H9 (cell line): ENCODE measurements at regions not wholly inside any gene's neighbourhood (a gene's known extent, or its start where the extent isn't known, plus 50 kb on each side); places are given as distances from the start of the nearest gene placed in this dataset.

Source experiments
- DNase-seq: peaks from one replicate; pipeline ENCODE4 v3.0.0-alpha.2; 2017
- H2AFZ ChIP-seq: one replicate; pipeline ENCODE4 v1.6.1; 2013; ENCODE audit warnings: mild to moderate bottlenecking, low read length, control low read depth, moderate library complexity
- H2AK5ac ChIP-seq: 2 replicates; pipeline ENCODE4 v1.6.1; 2013; ENCODE audit warnings: low read length, control low read depth, mixed read lengths; ENCODE audit not compliant: insufficient read length
- H2BK120ac ChIP-seq: one replicate; pipeline ENCODE4 v1.6.1; 2013; ENCODE audit warnings: low read depth, mild to moderate bottlenecking, low read length, control low read depth, inconsistent platforms; ENCODE audit not compliant: poor library complexity, severe bottlenecking
- H2BK12ac ChIP-seq: 2 replicates; pipeline ENCODE4 v1.6.1; 2013; ENCODE audit warnings: low read length, control low read depth, mixed read lengths, low read depth; ENCODE audit not compliant: insufficient read length
- H2BK15ac ChIP-seq: 2 replicates; pipeline ENCODE4 v1.6.1; 2013; ENCODE audit warnings: low read depth, low read length, control low read depth
- H2BK20ac ChIP-seq: one replicate; pipeline ENCODE4 v1.6.1; 2013; ENCODE audit warnings: low read depth, mild to moderate bottlenecking, low read length, control low read depth, inconsistent platforms; ENCODE audit not compliant: poor library complexity, severe bottlenecking
- H2BK5ac ChIP-seq: 2 replicates; pipeline ENCODE4 v1.6.1; 2013; ENCODE audit warnings: low read length, control low read depth, mixed read lengths; ENCODE audit not compliant: insufficient read length
- H3K14ac ChIP-seq: 2 replicates; pipeline ENCODE4 v1.6.1; 2013; ENCODE audit warnings: low read length, control low read depth; ENCODE audit not compliant: insufficient read depth
- H3K18ac ChIP-seq: 2 replicates; pipeline ENCODE4 v1.6.1; 2013; ENCODE audit warnings: low read depth, mild to moderate bottlenecking, mixed read lengths, low read length, control low read depth; ENCODE audit not compliant: insufficient read length
- H3K23ac ChIP-seq: 2 replicates; pipeline ENCODE4 v1.6.1; 2013; ENCODE audit warnings: low read length, control low read depth, mixed read lengths, low read depth; ENCODE audit not compliant: insufficient read length
- H3K23me2 ChIP-seq: 2 replicates; pipeline ENCODE4 v1.6.1; 2013; ENCODE audit warnings: low read depth, mild to moderate bottlenecking, mixed read lengths, low read length, control low read depth; ENCODE audit not compliant: insufficient read length, poor library complexity, severe bottlenecking
- H3K27ac ChIP-seq: 2 replicates; pipeline ENCODE4 v1.5.1; 2013; ENCODE audit warnings: low read length, control low read depth, mixed read lengths, low read depth; ENCODE audit not compliant: insufficient read length
- H3K27me3 ChIP-seq: 2 replicates; pipeline ENCODE4 v1.6.1; 2013; ENCODE audit warnings: low read length, control low read depth, inconsistent platforms; ENCODE audit not compliant: insufficient read depth
- H3K4ac ChIP-seq: 2 replicates; pipeline ENCODE4 v1.6.1; 2013; ENCODE audit warnings: low read depth, mild to moderate bottlenecking, control low read depth, inconsistent platforms, low read length, moderate library complexity
- H3K4me1 ChIP-seq: 2 replicates; pipeline ENCODE4 v1.6.1; 2013; ENCODE audit warnings: low read length, control low read depth, inconsistent platforms; ENCODE audit not compliant: insufficient read depth
- H3K4me2 ChIP-seq: 2 replicates; pipeline ENCODE4 v1.6.1; 2013; ENCODE audit warnings: low read length, control low read depth, mixed read lengths; ENCODE audit not compliant: insufficient read length, insufficient read depth
- H3K56ac ChIP-seq: 2 replicates; pipeline ENCODE4 v1.6.1; 2013; ENCODE audit warnings: low read depth, mild to moderate bottlenecking, mixed read lengths, low read length, control low read depth; ENCODE audit not compliant: insufficient read length
- H3K79me1 ChIP-seq: 2 replicates; pipeline ENCODE4 v1.6.1; 2013; ENCODE audit warnings: low read depth, mild to moderate bottlenecking, moderate library complexity, low read length, control low read depth, inconsistent platforms; ENCODE audit not compliant: insufficient read depth, poor library complexity, severe bottlenecking
- H3K79me2 ChIP-seq: 2 replicates; pipeline ENCODE4 v1.6.1; 2013; ENCODE audit warnings: low read length, control low read depth, inconsistent platforms; ENCODE audit not compliant: insufficient read depth
- H3K9ac ChIP-seq: 2 replicates; pipeline ENCODE4 v1.6.1; 2013; ENCODE audit warnings: low read length, control low read depth, mixed read lengths; ENCODE audit not compliant: insufficient read length; ENCODE audit errors: extremely low read depth
- H3K9me3 ChIP-seq: one replicate; pipeline ENCODE4 v1.6.1; 2013; ENCODE audit warnings: low read depth, low read length, inconsistent platforms; ENCODE audit not compliant: control insufficient read depth
- H3T11ph ChIP-seq: one replicate; pipeline ENCODE4 v1.6.1; 2013; ENCODE audit warnings: mild to moderate bottlenecking, low read length, control low read depth, inconsistent platforms
- H4K20me1 ChIP-seq: one replicate; pipeline ENCODE4 v1.6.1; 2013; ENCODE audit not compliant: control insufficient read depth, insufficient read length, insufficient read depth
- H4K5ac ChIP-seq: 2 replicates; pipeline ENCODE4 v1.6.1; 2013; ENCODE audit warnings: low read depth, mild to moderate bottlenecking, mixed read lengths, low read length, control low read depth; ENCODE audit not compliant: insufficient read length
- H4K8ac ChIP-seq: replicated peaks from 2 replicates; pipeline ENCODE4 v1.6.1; 2013; ENCODE audit warnings: low read length, control low read depth, mixed read lengths, low read depth; ENCODE audit not compliant: insufficient read length
- H4K91ac ChIP-seq: 2 replicates; pipeline ENCODE4 v1.6.1; 2013; ENCODE audit warnings: low read depth, mild to moderate bottlenecking, moderate library complexity, mixed read lengths, low read length, control low read depth; ENCODE audit not compliant: insufficient read length
- H3K27ac Mint-ChIP-seq, 3 experiments: 2 replicates in 2 of 3; 3 replicates in 1 of 3; pipeline ENCODE4 v1.8.0; 2020 to 2021; ENCODE audit warnings: mixed read lengths in 3 of 3, mild to moderate bottlenecking in 1 of 3, moderate library complexity in 1 of 3
- H3K27me3 Mint-ChIP-seq: 2 replicates; pipeline ENCODE4 v1.8.0; 2021; ENCODE audit warnings: low read depth, mild to moderate bottlenecking, moderate library complexity, mixed read lengths
- H3K36me3 Mint-ChIP-seq, 3 experiments: 2 replicates in 2 of 3; 3 replicates in 1 of 3; pipeline ENCODE4 v1.8.0; 2020 to 2021; ENCODE audit warnings: low read depth in 3 of 3, mixed read lengths in 3 of 3; ENCODE audit not compliant: insufficient read depth in 1 of 3
- H3K4me1 Mint-ChIP-seq, 2 experiments: 2 replicates each; pipeline ENCODE4 v1.8.0; 2020; ENCODE audit warnings: mixed read lengths in 2 of 2
- H3K4me3 Mint-ChIP-seq, 2 experiments: 2 replicates in 1 of 2; 3 replicates in 1 of 2; pipeline ENCODE4 v1.8.0; 2020 to 2021; ENCODE audit warnings: mild to moderate bottlenecking in 2 of 2, mixed read lengths in 2 of 2, moderate library complexity in 1 of 2
- H3K9me3 Mint-ChIP-seq, 2 experiments: 2 replicates in 1 of 2; 3 replicates in 1 of 2; pipeline ENCODE4 v1.8.0; 2020; ENCODE audit warnings: mild to moderate bottlenecking in 2 of 2, mixed read lengths in 2 of 2, moderate library complexity in 1 of 2
- CTCF ChIP-seq: fragments of 200-600 bp; sonication (generic); conservative IDR thresholded peaks from 3 replicates; pipeline ENCODE4 v1.8.0; 2021; ENCODE audit warnings: antibody characterized with exemption, mild to moderate bottlenecking
- WGBS: extraction: QIAGEN DNeasy Blood & Tissue Kit; methylation state at CpG from one replicate; pipeline ENCODE4 v1.1.7; 2013; ENCODE audit warnings: missing lambda C conversion rate, low lambda C conversion rate, mixed read lengths; ENCODE audit not compliant: insufficient read length; ENCODE audit errors: extremely low coverage; 5-methylcytosine and 5-hydroxymethylcytosine counted together

- DNase-seq, result no peak
- H4K5ac ChIP-seq, result no peak overlapping the region
Observed at GRCh38 chr20:62535964-62536363, 60.2 kb upstream of the GATA5 start.

More at GRCh38 chr20:62535964-62536363, 60.2 kb upstream of the GATA5 start:
- Histone ChIP-seq H3K4me1 (no peaks in the 10 kb centered on the region), H3K9ac (no peak overlapping the region), H2AFZ (no peak overlapping the region), H3K23me2 (no peaks in the 10 kb centered on the region), H3K27ac (no peak overlapping the region), H2BK12ac (no peak overlapping the region), H2BK120ac (no peak overlapping the region), H3K4me2 (no peak overlapping the region), H3K14ac (no peak overlapping the region), H3K4ac (no peak overlapping the region), H3K23ac (no peak overlapping the region), H3K18ac (no peak overlapping the region), H3T11ph (no peak overlapping the region), H4K8ac (no peak overlapping the region), H4K20me1 (no peaks in the 10 kb centered on the region), H2AK5ac (no peak overlapping the region), H3K27me3 (no peaks in the 10 kb centered on the region), H4K91ac (no peak overlapping the region), H2BK20ac (no peak overlapping the region), H2BK15ac (no peak overlapping the region), H3K9me3 (no peaks in the 10 kb centered on the region), H3K79me1 (no peaks in the 10 kb centered on the region), H3K56ac (no peak overlapping the region), H3K79me2 (no peaks in the 10 kb centered on the region), H2BK5ac (no peak overlapping the region)
- no peak overlapping the region for H3K27ac Mint-ChIP-seq
- no peak overlapping the region for H3K4me3 Mint-ChIP-seq
- TF ChIP-seq CTCF, result no peak
- no peaks in the 10 kb centered on the region for H3K27me3 Mint-ChIP-seq
- 0 out of 4 replicates have a peak, but pooled peaks cover 0 to 5% of the 10 kb centered on the region in 2 experiments for H3K4me1 Mint-ChIP-seq
- H3K9me3 Mint-ChIP-seq, result no peaks in the 10 kb centered on the region
- WGBS, result no CpG with 5 or more reads among the region's 12 CpGs
- H3K36me3 Mint-ChIP-seq, result no peaks in the 10 kb centered on the region
